ENCODE measurements at regions not wholly inside any gene's neighbourhood (a gene's known extent, or its start where the extent isn't known, plus 50 kb on each side); places are given as distances from the start of the nearest gene placed in this dataset.
"Not testable (repeated sequence)": the region's sequence is repeated elsewhere in the genome, so short reads cannot be mapped to it uniquely, and the experiment has no call there.

DNA sequence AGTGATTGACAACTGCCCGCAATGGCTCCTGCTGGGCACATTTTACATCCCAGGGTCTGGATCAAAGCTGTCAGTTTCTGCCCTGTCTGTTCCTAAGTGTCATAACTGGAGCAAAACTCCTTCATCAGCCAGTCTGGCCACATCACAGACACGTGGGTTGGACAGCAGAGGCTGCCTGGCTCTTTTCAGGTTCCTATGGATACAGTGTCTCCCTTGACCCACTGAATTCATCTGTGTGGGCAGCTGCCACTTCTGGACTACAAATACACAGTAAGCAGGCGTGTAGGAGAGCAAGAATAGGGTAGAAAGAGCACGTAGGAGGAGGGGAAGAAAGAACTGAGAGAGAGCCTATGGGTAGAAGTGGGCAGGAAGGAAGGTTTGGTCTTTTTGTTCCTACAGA is 238.0 kb downstream of the ENC1 start:
- no peak for DNase-seq (ENCODE audit: low read depth)

DNA sequence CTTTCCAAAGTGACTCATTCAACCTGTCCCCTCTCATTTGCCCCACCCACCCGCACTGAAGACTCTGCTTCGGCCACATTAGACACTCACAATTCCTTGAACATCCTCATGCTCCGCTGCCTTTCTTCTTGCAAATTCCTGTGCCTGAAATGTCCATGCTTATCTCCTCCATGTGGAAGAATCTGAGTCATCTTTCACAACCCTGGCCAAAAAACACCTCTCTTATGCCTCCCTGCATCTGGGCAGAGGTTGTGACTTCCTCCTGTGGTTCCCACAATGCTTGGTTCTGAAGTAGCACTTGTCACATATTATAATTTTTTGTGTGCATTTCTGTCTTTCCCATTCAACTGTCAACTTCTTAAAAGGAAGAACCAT is 238.6 kb downstream of the ENC1 start:
- DNase-seq (ENCODE audit: low read depth), result no peak

DNA sequence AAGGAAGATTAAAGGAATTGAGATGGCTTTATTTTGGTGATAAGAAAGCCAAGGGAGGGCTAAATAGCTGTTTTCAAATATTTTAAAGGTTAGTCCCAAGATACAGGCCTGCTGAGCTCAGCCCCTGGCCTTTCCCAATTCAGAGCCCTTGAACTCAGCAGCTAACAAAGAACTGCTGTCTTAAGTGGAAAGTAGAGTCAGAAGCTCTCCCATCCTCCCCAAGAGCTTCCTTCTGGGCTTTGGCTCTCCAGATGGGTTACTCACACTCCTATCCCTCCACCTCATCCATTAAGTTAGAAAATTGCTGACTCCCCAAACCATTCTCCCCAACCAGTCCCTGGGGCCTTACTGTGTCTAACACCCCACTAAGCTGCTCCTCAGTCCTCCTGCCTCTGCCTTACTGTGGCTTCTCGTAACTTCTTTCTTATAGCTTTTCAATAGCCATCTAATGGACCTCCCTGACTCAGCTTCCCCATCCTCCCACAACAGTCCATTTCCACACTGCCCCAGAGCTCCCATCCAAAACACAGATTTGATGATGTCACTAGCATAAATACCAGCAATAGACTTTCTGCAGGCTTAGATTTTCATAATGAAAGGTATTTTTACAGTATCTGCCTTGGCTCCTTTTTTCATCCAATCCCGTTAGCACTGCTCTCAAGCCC is 239.1 kb downstream of the ENC1 start:
- no peak for DNase-seq (ENCODE audit: low read depth)

DNA sequence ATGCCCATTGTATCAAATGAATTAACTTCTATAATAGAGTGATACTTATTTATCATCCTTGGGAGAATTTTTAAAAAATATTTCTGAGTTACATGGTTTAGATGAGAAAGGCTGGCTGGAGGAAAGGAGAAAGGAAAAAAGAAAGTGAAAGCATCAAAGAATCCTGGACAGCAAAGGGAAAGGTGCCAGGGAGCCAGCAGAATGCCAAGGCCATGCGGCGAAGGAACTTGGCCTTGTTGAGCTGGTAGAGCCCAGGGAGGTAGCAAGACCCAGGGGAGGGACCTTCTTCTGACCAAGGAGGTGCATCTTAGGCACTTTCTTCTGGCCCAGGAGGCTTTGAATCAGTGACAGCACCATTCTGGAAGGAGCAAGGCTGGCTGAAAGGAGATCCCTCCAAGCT is 240.5 kb downstream of the ENC1 start:
- no peak for DNase-seq (ENCODE audit: low read depth)

DNA sequence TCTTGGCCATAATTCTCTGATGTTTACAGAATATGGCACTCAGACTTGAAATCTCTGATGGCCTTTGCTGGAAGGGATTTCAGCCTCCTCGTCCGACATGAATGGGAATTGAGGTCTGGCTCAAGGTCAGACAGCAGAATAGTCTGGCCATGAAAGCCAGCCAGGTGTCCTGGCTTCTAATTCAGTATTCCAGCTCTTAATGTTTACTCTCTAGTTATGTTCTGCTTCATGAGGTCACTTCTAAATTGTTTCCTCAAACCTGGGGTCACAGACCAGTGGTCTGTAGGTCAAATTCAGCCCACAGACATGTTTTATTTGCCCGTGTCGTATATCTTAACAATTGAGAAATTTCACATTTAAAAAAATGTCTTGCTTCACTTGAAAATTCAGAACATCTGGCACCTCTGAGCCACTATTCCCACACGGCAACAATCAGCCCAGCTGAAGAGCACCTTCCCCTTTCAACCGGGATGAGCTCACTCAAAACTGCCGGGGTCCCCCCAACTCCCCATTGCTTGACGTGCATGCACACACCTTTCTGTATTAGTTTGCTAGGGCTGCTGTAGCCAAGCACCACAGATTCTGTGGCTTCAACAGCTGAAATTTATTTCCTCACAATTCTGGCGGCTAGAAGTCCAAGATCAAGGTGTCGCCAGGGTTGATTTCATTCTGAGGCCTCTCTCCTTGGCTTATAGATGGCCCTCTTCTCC is 243.5 kb downstream of the ENC1 start:
- no peak for DNase-seq (ENCODE audit: low read depth)

DNA sequence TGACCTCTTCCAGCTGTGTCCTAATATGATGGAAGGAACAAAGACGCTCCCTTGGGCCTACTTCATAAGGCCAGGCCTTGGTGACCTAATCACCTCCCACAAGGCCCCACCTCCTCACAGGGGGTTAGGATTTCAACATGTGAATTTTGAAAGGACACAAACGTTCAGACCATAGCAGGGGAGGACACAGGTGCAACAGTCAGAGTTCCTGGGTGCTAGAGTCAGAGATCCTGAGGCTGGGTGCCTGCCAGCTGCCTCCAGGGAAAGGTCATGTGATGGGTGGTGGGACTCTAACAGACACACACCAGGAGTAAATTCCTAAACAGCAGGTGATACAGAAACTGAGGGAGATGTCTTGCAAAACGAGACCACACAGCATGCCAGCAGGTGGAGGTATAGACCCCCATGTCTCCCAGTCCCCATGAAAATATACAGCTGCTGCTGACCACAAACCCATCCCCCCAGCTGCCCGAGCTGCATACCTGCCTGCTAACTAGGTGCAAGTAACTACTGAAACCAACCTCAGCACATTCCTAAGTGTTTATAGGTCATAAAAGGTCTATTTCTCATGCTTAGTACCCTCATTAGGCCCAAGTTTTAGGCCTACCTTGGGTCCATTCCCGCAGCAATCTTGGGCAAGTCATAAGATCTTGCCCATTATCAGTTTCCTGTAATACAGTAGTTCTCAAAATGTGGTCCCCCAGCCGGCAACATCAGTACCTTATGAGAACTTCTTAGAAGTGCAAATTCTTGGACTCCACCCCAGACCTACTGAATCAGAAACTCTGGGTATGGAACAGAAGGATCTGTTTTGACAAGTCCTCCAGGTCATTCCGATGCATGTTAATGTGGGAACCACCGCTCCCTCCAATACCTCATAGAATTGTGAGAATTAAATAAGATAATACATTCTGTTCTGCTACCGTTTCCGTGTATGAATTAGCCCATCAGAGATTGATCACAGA is 245.3 kb downstream of the ENC1 start:
- no peak for DNase-seq (ENCODE audit: low read depth)

DNA sequence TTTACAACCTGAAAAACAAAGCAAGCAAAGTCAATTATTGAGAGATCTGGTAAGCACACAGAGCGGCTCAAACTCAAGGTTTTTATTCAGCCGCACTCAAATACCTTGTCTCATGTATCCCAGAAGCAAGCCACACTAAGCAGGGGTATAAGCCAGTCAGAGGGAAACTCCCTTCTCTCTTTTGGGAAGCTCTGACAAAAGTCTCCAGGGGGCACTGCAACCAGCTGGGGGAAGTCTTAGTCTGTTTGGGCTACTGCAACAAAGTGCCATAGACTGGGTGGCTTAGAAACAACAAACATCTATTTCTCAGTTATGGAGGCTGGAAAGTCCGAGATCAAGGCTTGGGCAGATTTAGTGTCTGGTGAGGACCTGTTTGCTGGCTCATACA is 246.0 kb downstream of the ENC1 start:
- DNase-seq (ENCODE audit: low read depth), result no peak

DNA sequence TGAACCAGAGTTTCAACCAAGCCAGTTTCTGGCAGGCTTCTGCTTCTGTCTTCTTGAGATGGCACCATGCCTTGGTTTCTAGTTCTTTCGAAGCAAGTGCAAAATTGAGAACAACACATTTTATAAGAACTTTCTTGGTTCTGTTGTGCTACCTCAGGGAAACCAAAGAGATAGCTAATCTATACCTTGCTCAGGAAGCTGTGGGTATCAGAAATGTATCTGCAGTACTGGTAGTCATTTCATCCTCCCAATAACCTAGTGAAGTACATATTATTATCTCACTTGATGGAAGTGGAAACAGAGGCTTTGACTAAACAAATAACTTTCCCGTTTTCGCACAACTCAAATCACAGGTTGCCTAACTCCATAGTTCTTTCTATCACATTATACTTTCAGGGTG is 246.6 kb downstream of the ENC1 start:
- DNase-seq (ENCODE audit: low read depth), result no peak

DNA sequence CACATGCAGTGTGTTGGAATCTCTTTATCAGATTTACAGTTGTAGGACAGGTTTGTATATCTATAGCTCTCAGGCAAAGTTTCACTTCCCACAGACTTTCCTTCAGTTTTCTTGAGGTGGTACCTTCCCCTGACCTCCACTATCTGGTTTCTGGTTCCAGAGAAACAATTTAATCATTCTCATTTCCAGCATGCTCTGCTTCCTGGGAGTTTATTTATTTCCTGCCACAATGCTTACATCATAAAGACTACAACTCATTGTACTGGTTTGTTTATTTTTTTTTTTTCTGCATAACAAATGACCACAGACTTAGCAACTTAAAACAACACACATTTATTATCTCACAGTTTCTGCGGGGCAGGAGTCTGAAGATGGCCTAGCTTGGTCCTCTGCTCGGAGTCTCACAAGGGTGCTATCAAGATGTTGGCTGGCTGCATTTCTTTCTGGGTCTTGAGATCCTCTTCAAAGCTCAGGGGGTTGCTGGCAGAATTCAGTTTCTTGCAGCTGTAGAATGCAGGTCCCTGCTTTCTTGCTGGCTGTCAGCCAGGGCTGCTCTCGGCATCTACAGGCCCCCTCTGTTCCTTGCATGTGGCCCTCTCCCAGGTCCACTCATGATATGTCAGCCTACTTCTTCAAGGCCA is 247.7 kb downstream of the ENC1 start:
- DNase-seq (ENCODE audit: low read depth), result no peak

DNA sequence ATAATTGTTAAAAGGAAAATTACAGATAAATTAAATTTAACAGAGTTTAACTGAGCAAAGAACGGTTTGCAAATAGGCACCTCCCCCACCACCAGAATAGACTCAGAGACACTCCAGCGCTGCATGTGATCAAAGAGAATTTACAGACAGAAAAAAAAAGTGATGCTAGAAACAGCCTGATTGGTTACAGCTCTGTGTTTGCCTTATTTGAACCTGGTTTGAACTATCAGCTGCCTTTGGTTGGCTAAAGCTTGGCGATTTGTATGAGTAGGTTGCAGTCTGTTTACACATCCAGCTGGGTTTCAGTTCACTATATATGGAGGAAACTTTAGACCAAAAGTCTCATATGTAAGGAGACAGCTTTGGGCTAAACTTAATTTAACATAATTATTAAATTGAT is 249.1 kb downstream of the ENC1 start:
- DNase-seq (ENCODE audit: low read depth), result no peak

DNA sequence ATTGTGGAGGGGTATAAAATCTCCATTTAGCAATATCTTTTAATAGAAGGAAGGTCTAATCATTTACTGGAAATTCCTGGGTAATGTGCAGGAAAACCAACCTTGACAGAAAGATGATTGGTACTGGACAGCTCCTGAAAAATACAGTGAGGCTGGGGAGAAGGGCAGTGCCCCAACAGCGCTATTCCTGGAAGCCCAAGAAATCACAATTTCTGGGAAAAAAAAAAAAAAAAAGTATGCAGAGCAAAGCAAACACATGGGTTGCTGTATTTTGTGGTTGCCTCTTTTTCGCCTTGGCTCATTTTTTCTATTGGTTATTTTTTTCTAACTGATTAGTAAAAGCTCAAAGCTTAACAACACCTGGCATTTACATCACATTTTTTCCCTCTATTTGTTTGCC is 249.7 kb downstream of the ENC1 start:
- DNase-seq (ENCODE audit: low read depth), result no peak

DNA sequence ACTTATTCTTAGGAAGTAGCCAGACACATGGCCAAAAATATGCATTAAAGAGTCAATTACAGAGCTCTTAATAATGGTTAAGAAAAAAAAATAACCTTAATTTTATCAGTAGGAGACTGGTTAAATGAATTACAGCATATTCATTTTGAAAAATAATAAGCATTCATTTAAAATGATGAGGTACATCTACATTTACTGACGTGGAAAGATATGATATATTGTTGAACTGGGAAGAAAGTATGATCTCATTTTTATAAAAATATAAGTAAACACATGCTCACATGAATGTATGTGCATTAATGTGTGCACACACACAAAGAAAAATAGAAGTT is 250.3 kb downstream of the ENC1 start:
- no peak for DNase-seq (ENCODE audit: low read depth)

DNA sequence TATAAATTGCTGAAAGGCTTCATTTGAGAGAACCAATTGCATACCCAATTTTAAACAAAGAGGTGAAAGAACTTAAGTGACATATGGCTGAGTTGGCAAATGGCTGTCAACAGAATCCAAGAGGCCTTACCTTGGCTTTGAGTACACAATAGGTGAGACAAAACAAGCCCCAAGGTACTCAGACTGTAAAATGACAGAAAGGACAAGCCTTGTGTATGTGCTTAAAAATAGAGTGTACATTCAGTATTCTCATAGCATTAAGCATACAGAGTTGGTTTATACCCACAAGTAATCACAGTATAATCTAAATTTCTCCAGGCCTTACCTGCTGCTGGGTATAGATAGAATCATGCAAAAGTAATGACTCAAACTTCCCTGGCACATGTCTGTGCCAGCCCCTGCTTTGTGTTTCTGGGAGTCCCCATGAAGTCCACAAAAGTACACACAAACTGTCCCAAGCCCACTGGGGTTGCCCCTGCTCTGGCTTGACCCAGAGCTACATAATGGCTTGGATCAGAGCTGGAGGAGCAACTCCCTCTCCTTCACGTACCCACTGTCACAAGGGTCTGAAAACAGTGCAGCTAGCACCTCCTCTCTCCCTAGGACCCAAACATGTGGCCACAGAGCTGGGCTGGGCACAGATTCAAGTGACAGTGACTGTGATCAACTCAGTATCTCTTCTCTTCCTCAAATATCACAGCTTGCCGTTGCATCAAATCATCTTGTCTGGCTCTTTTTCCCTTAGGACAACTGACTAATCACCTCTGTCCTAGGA is 250.8 kb downstream of the ENC1 start:
- no peak for DNase-seq (ENCODE audit: low read depth)

DNA sequence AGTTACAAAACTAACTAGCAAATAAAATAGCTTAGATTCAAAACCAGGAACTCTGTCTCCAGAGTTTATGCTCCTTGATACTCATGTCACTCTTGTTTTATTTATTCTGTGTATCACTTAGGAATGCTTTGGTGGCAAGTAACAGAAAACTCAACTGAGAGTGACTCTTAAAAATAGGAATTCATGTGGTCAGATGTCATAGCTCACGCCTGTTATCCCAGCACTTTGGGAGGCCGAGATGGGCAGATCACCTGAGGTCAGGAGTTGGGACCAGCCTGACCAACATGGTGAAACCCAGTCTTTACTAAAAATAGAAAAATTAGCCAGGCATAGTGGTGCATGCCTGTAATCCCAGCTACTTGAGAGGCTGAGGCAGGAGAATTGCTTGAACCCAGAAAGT is 252.1 kb downstream of the ENC1 start:
- DNase-seq (ENCODE audit: low read depth), result not testable (repeated sequence)

DNA sequence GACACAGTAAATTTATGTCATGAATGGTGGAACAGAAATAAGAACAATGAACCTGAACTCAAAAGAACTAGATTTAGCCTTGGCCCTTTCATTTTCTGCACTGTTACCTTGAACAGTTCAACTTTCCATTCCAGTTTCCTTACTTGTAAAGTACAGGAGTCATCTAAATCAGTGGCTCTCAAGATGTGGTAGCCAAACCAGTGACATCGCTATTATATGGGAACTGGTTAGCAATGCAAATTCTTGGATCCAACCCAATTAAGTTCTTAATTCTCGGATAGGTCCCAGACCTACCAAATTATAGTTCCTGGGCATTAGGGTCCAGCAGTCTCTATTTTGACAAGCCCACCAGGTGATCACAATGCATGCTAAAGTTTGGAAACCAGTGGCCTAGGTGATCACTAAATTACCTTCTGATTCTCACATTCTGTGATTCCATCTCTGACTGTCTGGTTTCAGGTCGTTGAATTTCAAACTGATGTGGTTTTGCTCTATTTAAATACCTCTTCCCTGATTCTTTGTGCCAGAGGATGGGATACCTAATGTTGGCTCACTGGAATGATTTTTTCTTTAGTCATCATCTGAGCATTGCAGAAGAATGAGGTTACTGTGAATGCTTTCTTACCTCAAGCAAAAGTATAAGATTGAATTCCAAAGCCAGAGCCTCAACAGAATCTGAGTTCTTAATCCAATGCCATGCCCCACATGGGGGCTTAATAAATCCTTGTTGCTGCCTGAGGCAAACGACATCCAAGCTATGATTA is 253.8 kb downstream of the ENC1 start:
- DNase-seq (ENCODE audit: low read depth), result no peak

DNA sequence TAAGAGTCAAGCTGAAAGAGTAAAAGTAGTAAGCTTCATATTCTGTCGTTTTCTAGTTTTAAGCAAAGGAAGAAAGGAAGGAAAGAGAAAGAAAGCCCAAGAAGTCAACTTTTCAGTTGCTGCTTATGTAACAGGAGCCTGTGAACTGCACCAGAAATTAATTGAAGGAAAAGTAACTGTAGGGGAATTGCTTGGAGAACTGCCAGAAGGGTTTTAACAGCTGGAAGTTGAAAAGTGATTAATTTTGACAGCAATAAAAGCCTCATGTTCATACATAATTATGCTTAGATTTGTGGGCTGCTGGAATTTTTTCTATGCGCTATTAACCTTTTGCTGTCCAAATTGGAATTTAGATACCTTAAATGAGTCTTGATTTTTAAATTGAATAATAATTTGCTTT is 255.7 kb downstream of the ENC1 start:
- no peak for DNase-seq (ENCODE audit: low read depth)

DNA sequence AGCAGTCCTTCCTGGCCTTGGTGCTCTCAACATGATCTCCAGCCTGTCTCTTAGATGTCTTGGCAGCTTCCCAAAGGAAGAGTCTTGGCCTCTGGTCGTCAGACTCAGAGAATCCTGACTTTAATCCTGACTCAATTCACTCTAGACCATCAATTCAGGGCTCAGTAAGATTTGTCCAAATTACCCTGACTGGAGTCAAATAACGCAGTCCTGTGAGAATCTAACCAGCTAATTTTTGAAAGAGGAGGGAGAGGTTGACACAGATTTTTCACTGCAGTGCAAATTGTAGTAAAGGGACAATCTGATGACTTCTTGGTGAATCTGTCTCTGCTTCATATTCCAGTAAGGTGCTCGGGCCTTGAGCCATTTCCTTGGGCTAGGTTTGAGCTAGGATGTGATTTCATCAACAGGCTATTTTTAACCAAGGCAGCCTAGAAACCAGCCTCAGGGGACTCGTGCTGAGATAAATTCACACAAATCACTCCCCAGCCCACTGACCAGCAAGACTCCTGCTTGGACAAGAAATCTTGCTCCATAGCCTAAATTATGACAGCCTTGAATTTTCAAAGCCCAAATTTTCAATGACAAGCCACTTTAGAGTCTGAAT is 257.4 kb downstream of the ENC1 start:
- no peak for DNase-seq (ENCODE audit: low read depth)

DNA sequence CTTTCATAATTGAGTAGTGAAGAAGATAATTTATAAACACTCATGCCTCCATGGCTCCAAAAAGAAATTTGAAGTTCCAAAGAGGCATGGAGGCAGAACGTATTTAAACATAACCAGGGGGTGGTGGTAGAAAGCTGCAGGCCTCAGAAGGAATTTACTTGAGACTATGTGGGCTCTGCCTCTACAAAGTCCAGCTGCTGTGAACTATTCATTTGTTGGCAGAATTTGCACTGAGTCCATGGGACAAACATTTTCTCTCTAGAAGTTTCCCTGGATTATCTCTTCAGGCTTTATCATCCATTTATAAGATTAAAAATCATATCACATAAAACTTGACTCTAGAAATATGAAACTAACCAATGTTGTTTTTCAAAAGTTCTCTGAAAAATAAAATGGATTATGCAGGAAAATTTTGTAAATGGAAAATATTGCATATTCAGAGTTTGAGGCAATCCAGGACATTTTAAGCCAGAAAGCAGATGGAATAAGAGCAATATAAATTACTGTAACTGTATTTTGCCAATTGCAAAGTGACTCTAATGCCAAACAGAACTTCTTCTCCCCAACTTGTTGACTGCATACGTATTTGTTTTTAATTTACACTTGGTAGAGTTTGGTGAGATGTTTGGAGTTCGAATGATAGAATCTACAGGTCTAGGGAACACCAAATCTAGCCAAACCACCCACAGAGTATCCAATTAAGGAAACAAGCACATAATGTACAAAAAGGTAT is 258.2 kb downstream of the ENC1 start:
- DNase-seq (ENCODE audit: low read depth), result no peak

DNA sequence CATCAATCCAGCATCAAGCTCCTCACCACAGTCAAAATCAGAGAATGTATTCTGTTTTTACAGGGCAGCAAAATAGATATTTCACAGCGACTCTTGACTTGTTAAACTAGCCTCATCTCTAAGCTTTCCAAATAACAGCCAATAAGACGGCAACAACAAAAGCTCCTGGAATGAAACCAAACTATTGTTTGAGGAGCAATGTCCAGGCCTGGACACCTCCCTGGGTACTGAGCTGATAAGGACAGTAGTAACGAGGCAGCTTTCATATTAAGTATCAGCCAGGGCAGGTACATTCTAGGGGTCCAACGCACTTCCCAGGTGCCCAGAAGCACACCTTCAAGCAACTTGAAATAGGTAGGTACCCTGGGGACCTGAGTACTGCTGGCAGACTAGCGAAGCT is 260.3 kb downstream of the ENC1 start:
- DNase-seq (ENCODE audit: low read depth), result no peak

DNA sequence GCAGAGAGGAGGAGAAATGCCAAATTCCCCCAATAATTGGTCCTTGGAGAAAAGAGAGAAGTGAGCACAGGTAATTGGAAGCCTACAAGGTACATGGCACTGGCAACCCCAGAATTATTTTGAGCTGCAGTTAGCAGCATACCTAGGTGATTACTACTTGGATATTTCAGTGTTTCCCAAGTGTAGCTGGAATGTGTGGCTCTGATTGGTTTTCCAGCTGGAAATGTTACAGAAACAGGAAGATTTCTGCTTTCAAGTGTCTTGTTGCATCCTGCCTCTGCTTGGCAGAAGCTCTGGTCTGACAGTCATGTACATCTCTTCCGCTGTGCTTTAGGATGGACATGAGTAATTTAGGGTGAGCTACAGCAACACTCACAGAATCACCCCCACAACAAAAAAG is 262.1 kb downstream of the ENC1 start:
- DNase-seq (ENCODE audit: low read depth), result no peak
